Endothelial cell of umbilical vein (primary cell): ENCODE measurements at regions not wholly inside any gene's neighbourhood (a gene's known extent, or its start where the extent isn't known, plus 50 kb on each side); places are given as distances from the start of the nearest gene placed in this dataset.

Experiments used
- BruUV-seq: library from RNA; stranded (reverse); fragments of 400-500 nt; replicated peaks from 2 replicates; lab custom pipeline; 2021; lab: Mats Ljungman, UMichigan
- CTCF ChIA-PET: fragments of 300-600, 350-600 bp; sonication (Branson Sonifier 250); formaldehyde crosslinking; loops from one replicate; lab custom pipeline; 2021; ENCODE audit warnings: antibody characterized with exemption, inconsistent platforms; lab: Charles Lee
- POLR2A ChIA-PET: fragments of 300-600, 350-600 bp; sonication (Branson Sonifier 250); formaldehyde crosslinking; loops from one replicate; lab custom pipeline; 2021; ENCODE audit warnings: antibody characterized with exemption, inconsistent platforms; lab: Charles Lee
- DNase-seq: peaks from one replicate; pipeline ENCODE4 v3.0.0-alpha.2; 2011; ENCODE audit warnings: low read depth, low spot score
- FAIRE-seq: peaks from 2 replicates; lab custom pipeline; 2011; peaks lifted over from hg19 to GRCh38; lab: Jason Lieb, UNC
- H2AFZ ChIP-seq: 2 replicates; pipeline ENCODE4 v1.6.0; 2012; ENCODE audit warnings: low read depth, low read length, control low read depth, inconsistent platforms
- H3K27ac ChIP-seq: 2 replicates; pipeline ENCODE4 v1.5.1; 2011; ENCODE audit warnings: low read depth, mild to moderate bottlenecking, control low read depth, low read length, moderate library complexity; ENCODE audit not compliant: insufficient read depth
- H3K27me3 ChIP-seq, 2 experiments: 2 replicates each; pipeline versions ENCODE4 v1.6.0 to v1.6.1; 2011; ENCODE audit warnings: low read length in 2 of 2, mixed read lengths in 1 of 2; ENCODE audit not compliant: control insufficient read depth in 2 of 2, insufficient read depth in 2 of 2
- H3K36me3 ChIP-seq, 2 experiments: 2 replicates in 1 of 2; 3 replicates in 1 of 2; pipeline ENCODE4 v1.5.1; 2011; ENCODE audit warnings: low read length in 2 of 2, mild to moderate bottlenecking in 1 of 2, moderate library complexity in 1 of 2; ENCODE audit not compliant: control insufficient read depth in 2 of 2, insufficient read depth in 2 of 2; ENCODE audit errors: extremely low read depth in 1 of 2
- H3K4me1 ChIP-seq: 3 replicates; pipeline ENCODE4 v1.5.1; 2011; ENCODE audit warnings: mild to moderate bottlenecking, low read length; ENCODE audit not compliant: control insufficient read depth, insufficient read depth; ENCODE audit errors: extremely low read depth
- H3K4me2 ChIP-seq: 2 replicates; pipeline ENCODE4 v1.6.1; 2011; ENCODE audit warnings: low read length, control low read depth, mixed read lengths; ENCODE audit not compliant: insufficient read depth
- H3K4me3 ChIP-seq, 3 experiments: fragments of 200-600 bp in 1 of 3; sonication (generic), shearing (Covaris generic) in 1 of 3; replicated peaks in 1 of 3; 2 replicates each; pipeline ENCODE4 v1.5.1; 2011 to 2016; ENCODE audit warnings: control low read depth in 3 of 3, low read length in 3 of 3, mild to moderate bottlenecking in 2 of 3, inconsistent platforms in 1 of 3, low read depth in 1 of 3, moderate library complexity in 1 of 3; ENCODE audit not compliant: insufficient read depth in 1 of 3
- H3K79me2 ChIP-seq: 2 replicates; pipeline ENCODE4 v1.6.0; 2012; ENCODE audit warnings: low read length, inconsistent platforms; ENCODE audit not compliant: control insufficient read depth, insufficient read depth
- H3K9ac ChIP-seq: replicated peaks from 2 replicates; pipeline ENCODE3; 2011; ENCODE audit warnings: low read length, control low read depth; ENCODE audit not compliant: insufficient read depth; ENCODE audit errors: extremely low read depth
- H3K9me1 ChIP-seq: replicated peaks from 3 replicates; pipeline ENCODE4 v1.6.0; 2011; ENCODE audit warnings: mild to moderate bottlenecking, low read length; ENCODE audit not compliant: control insufficient read depth, insufficient read depth; ENCODE audit errors: extremely low read depth
- H3K9me3 ChIP-seq: replicated peaks from 2 replicates; pipeline ENCODE4 v1.5.1; 2012; ENCODE audit warnings: low read length, inconsistent platforms; ENCODE audit not compliant: control insufficient read depth, insufficient read depth
- H4K20me1 ChIP-seq: replicated peaks from 2 replicates; pipeline ENCODE3; 2011; ENCODE audit warnings: mild to moderate bottlenecking, low read length; ENCODE audit not compliant: control insufficient read depth, insufficient read depth; ENCODE audit errors: extremely low read depth
- EZH2 ChIP-seq: IDR thresholded peaks from 2 replicates; pipeline ENCODE4 v1.6.1; 2012; ENCODE audit warnings: borderline replicate concordance, low read depth, mild to moderate bottlenecking, moderate library complexity, low read length, inconsistent platforms; ENCODE audit not compliant: severe bottlenecking
- FOS ChIP-seq: IDR thresholded peaks from 2 replicates; pipeline ENCODE4 v1.6.1; 2011; ENCODE audit warnings: mild to moderate bottlenecking, low read length, moderate library complexity, borderline replicate concordance; ENCODE audit not compliant: insufficient read depth
- GATA2 ChIP-seq: IDR thresholded peaks from 2 replicates; pipeline ENCODE4 v1.7.0; 2011; ENCODE audit warnings: low read depth, mild to moderate bottlenecking, moderate library complexity, mixed read lengths, low read length; ENCODE audit not compliant: insufficient read length, insufficient read depth
- JUN ChIP-seq: IDR thresholded peaks from 2 replicates; pipeline ENCODE4 v1.6.1; 2011; ENCODE audit warnings: borderline replicate concordance, low read depth; ENCODE audit not compliant: insufficient read length, insufficient read depth
- MAX ChIP-seq: IDR thresholded peaks from 2 replicates; pipeline ENCODE4 v1.6.1; 2011; ENCODE audit not compliant: insufficient read depth, insufficient read length
- MYC ChIP-seq: IDR thresholded peaks from one replicate; pipeline ENCODE4 v1.6.1; 2011; ENCODE audit warnings: mild to moderate bottlenecking, low read depth, low read length
- POLR2A ChIP-seq: IDR thresholded peaks from 2 replicates; pipeline ENCODE4 v1.6.1; 2012; ENCODE audit warnings: low read depth, mild to moderate bottlenecking, control low read depth, low read length
- POLR2AphosphoS5 ChIP-seq: IDR thresholded peaks from 2 replicates; pipeline ENCODE4 v1.6.1; 2012; ENCODE audit warnings: low read depth, mild to moderate bottlenecking, control low read depth, low read length, moderate library complexity; ENCODE audit not compliant: insufficient read depth
- dilution Hi-C: fragments of 300-500 bp; cut with MboI; formaldehyde crosslinking; loops from one replicate; pipeline ENCODE4 v1.15.0; 2019; ENCODE audit warnings: low sequenced_read_pairs; ENCODE audit not compliant: extremely low pct_ligation_motif_present
- intact Hi-C: fragments of 100-400 bp; cut with micrococcal nuclease; formaldehyde crosslinking; loops from one replicate; pipeline ENCODE4 v1.10.0; 2022
- TF ChIP-seq, protein P1 (sequence below), 2 donors: IDR thresholded peaks; 1 replicate in 1 of 2; 2 replicates in 1 of 2; pipeline ENCODE4 v1.5.1; 2011; ENCODE audit warnings: low read length in 2 of 2, mild to moderate bottlenecking in 2 of 2, moderate library complexity in 2 of 2, control low read depth in 1 of 2, inconsistent platforms in 1 of 2, low read depth in 1 of 2; ENCODE audit not compliant: insufficient read depth in 1 of 2; ENCODE audit errors: extremely low read depth in 1 of 2

GRCh38 chr3:28824316-28824715 is 456.6 kb upstream of the RBMS3 start:
- H3K9me1 ChIP-seq = no peaks in the 10 kb centered on the region
- no peaks in the 10 kb centered on the region for H4K20me1 ChIP-seq
- TF ChIP-seq POLR2A (no peak), MAX (no peak)
- no peak for DNase-seq
- ChIA-PET POLR2A (no interaction called here), CTCF (no interaction called here)
- no peak overlapping the region for H3K27ac ChIP-seq
- no peak overlapping the region for H2AFZ ChIP-seq
- peaks cover 6 to 11% of the 10 kb centered on the region in 2 experiments for H3K27me3 ChIP-seq
- no peak overlapping the region for H3K4me2 ChIP-seq
- H3K9me3 ChIP-seq = no peaks in the 10 kb centered on the region
- intact Hi-C loops (no loop called here), dilution Hi-C loops (no loop called here)
- H3K4me3 ChIP-seq = no peak overlapping the region
- no peaks in the 10 kb centered on the region for H3K4me1 ChIP-seq
- no peaks in the 10 kb centered on the region for H3K36me3 ChIP-seq
- no peak for FAIRE-seq
- no TSS peak for BruUV-seq
- no peaks in the 10 kb centered on the region for H3K79me2 ChIP-seq
- no peak overlapping the region for H3K9ac ChIP-seq

- CTCF ChIA-PET = no interaction called here
- H2AFZ ChIP-seq = no peak overlapping the region
Measured at GRCh38 chr3:28826840-28827239, 454.0 kb upstream of the RBMS3 start.

More at GRCh38 chr3:28826840-28827239, 454.0 kb upstream of the RBMS3 start:
- FAIRE-seq = no peak
- H3K27ac ChIP-seq = no peak overlapping the region
- no peaks in the 10 kb centered on the region for H3K9me1 ChIP-seq
- intact Hi-C loops = no loop called here
- POLR2A ChIA-PET = no interaction called here
- peaks cover 4 to 13% of the 10 kb centered on the region in 2 experiments for H3K27me3 ChIP-seq
- no peak for DNase-seq
- H3K9ac ChIP-seq = no peak overlapping the region
- no peak overlapping the region for H3K4me2 ChIP-seq
- no peak overlapping the region for H3K4me3 ChIP-seq
- no peaks in the 10 kb centered on the region for H3K36me3 ChIP-seq
- dilution Hi-C loops = no loop called here
- TF ChIP-seq, protein P1, sequence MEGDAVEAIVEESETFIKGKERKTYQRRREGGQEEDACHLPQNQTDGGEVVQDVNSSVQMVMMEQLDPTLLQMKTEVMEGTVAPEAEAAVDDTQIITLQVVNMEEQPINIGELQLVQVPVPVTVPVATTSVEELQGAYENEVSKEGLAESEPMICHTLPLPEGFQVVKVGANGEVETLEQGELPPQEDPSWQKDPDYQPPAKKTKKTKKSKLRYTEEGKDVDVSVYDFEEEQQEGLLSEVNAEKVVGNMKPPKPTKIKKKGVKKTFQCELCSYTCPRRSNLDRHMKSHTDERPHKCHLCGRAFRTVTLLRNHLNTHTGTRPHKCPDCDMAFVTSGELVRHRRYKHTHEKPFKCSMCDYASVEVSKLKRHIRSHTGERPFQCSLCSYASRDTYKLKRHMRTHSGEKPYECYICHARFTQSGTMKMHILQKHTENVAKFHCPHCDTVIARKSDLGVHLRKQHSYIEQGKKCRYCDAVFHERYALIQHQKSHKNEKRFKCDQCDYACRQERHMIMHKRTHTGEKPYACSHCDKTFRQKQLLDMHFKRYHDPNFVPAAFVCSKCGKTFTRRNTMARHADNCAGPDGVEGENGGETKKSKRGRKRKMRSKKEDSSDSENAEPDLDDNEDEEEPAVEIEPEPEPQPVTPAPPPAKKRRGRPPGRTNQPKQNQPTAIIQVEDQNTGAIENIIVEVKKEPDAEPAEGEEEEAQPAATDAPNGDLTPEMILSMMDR (IDR thresholded peaks at IDR 0.05; ENCODE audit: extremely low read depth in 1 of 2, insufficient read depth in 1 of 2, low read depth in 1 of 2, low read length in 2 of 2) = no peak
- TF ChIP-seq JUN = no peak
- TF ChIP-seq FOS = no peak
- TF ChIP-seq POLR2AphosphoS5 = no peak
- TF ChIP-seq POLR2A = no peak
- no peak for TF ChIP-seq MYC
- TF ChIP-seq MAX = no peak
- TF ChIP-seq EZH2 = no peak
- TF ChIP-seq GATA2 = no peak
- BruUV-seq = no TSS peak
- H4K20me1 ChIP-seq = no peaks in the 10 kb centered on the region
- no peaks in the 10 kb centered on the region for H3K9me3 ChIP-seq
- H3K4me1 ChIP-seq = no peaks in the 10 kb centered on the region
- H3K79me2 ChIP-seq = no peaks in the 10 kb centered on the region
